HT-29 (cell line): ENCODE measurements at regions not wholly inside any gene's neighbourhood (a gene's known extent, or its start where the extent isn't known, plus 50 kb on each side); places are given as distances from the start of the nearest gene placed in this dataset.
"Not testable (repeated sequence)": the region's sequence is repeated elsewhere in the genome, so short reads cannot be mapped to it uniquely, and the experiment has no call there.

Experiments
- DNase-seq: peaks from one replicate; pipeline ENCODE4 v3.0.0-alpha.2; 2015; ENCODE audit warnings: low spot score

GRCh38 chr4:62548108-62548524, 1348.0 kb downstream of the ADGRL3 start:
- DNase-seq: no peak

- no peak for DNase-seq
Observed at GRCh38 chr4:62544428-62544827, 1344.3 kb downstream of the ADGRL3 start.

- DNase-seq: no peak
Observed at GRCh38 chr4:62543002-62543401, 1342.9 kb downstream of the ADGRL3 start.

GRCh38 chr4:62533573-62533972, 1333.4 kb downstream of the ADGRL3 start:
- no peak for DNase-seq

- no peak for DNase-seq
Observed at GRCh38 chr4:62531731-62532130, 1331.6 kb downstream of the ADGRL3 start.

- no peak for DNase-seq
Observed at GRCh38 chr4:62531264-62531663, 1331.1 kb downstream of the ADGRL3 start.

- no peak for DNase-seq
Observed at GRCh38 chr4:62528874-62529273, 1328.7 kb downstream of the ADGRL3 start.

- no peak for DNase-seq
Observed at GRCh38 chr4:62526671-62527070, 1326.5 kb downstream of the ADGRL3 start.

- no peak for DNase-seq
Observed at GRCh38 chr4:62523256-62523655, 1323.1 kb downstream of the ADGRL3 start.

- DNase-seq: no peak
Observed at GRCh38 chr4:62522273-62522672, 1322.1 kb downstream of the ADGRL3 start.

GRCh38 chr4:62517716-62518115, 1317.6 kb downstream of the ADGRL3 start:
- no peak for DNase-seq

GRCh38 chr4:62513306-62513705, 1313.2 kb downstream of the ADGRL3 start:
- DNase-seq: no peak

- no peak for DNase-seq
Observed at GRCh38 chr4:62512271-62512670, 1312.1 kb downstream of the ADGRL3 start.

GRCh38 chr4:62510228-62510627, 1310.1 kb downstream of the ADGRL3 start:
- no peak for DNase-seq

- DNase-seq: no peak
Observed at GRCh38 chr4:62500296-62500695, 1300.2 kb downstream of the ADGRL3 start.

GRCh38 chr4:62495032-62495431, 1294.9 kb downstream of the ADGRL3 start:
- DNase-seq: no peak

- DNase-seq: not testable (repeated sequence)
Observed at GRCh38 chr4:62491756-62492155, 1291.6 kb downstream of the ADGRL3 start.

GRCh38 chr4:62490635-62491034, 1290.5 kb downstream of the ADGRL3 start:
- no peak for DNase-seq

GRCh38 chr4:62487016-62487415, 1286.9 kb downstream of the ADGRL3 start:
- no peak for DNase-seq

- no peak for DNase-seq
Observed at GRCh38 chr4:62484357-62484756, 1284.2 kb downstream of the ADGRL3 start.

GRCh38 chr4:62482355-62482754, 1282.2 kb downstream of the ADGRL3 start:
- DNase-seq: no peak

GRCh38 chr4:62475596-62475995, 1275.5 kb downstream of the ADGRL3 start:
- no peak for DNase-seq

GRCh38 chr4:62474802-62475201, 1274.7 kb downstream of the ADGRL3 start:
- DNase-seq: no peak

- no peak for DNase-seq
Observed at GRCh38 chr4:62471021-62471420, 1270.9 kb downstream of the ADGRL3 start.
